ENCODE measurements at regions not wholly inside any gene's neighbourhood (a gene's known extent, or its start where the extent isn't known, plus 50 kb on each side); places are given as distances from the start of the nearest gene placed in this dataset.

DNA sequence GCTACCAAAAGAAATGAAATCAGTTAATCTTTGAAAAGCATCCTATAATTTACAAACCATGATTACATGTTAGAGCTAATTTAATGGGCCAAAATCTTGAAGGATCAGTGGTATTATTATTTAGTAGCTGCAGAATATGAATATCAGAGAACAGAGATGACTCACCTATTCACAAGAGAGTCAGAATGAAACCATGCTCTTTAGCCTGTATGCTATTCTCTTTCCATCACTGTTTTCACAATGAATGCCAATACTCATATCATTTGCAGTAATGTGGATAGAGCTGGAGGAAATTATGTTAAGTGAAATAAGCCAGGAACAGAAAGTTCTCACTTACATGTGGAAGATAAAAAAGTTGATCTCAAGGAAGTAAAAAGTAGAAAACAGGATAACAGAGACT lies 414.1 kb downstream of the CENPC start:
- TF ChIP-seq CTCF (IDR thresholded peaks at IDR 0.05), result no peak
- no peak for TF ChIP-seq POLR2A (IDR thresholded peaks at IDR 0.05)
